Pancreas (tissue), 10 donors: ENCODE measurements at regions not wholly inside any gene's neighbourhood (a gene's known extent, or its start where the extent isn't known, plus 50 kb on each side); places are given as distances from the start of the nearest gene placed in this dataset.

Experiments used
- ATAC-seq, 4 donors: fragments of 200-7000 bp; cut with Tn5 transposase; one replicate each; pipeline versions ENCODE4 v1.8.0 to v1.9.1; 2020; ENCODE audit warnings: mild to moderate bottlenecking in 4 of 4, moderate library complexity in 4 of 4
- DNase-seq, 6 donors: peaks; one replicate each; pipeline ENCODE4 v3.0.0-alpha.2; 2020
- FAIRE-seq: peaks from 2 replicates; lab custom pipeline; 2012; peaks lifted over from hg19 to GRCh38; lab: Jason Lieb, UNC
- H3K27ac ChIP-seq, 4 donors: fragments of 200-600 bp; sonication (generic); 1 replicate in 3 of 4; 2 replicates in 1 of 4; pipeline versions ENCODE4 v1.5.0 to v1.8.0; 2020
- H3K27me3 ChIP-seq, 4 donors: fragments of 200-600 bp; one replicate each; pipeline ENCODE4 v1.8.0; 2021
- H3K36me3 ChIP-seq, 3 donors: fragments of 200-600 bp; sonication (generic) in 1 of 3; one replicate each; pipeline versions ENCODE4 v1.5.0 to v1.8.0; 2020 to 2021
- H3K4me1 ChIP-seq, 3 donors: fragments of 200-600 bp; one replicate each; pipeline ENCODE4 v1.8.0; 2021
- H3K4me3 ChIP-seq, 4 donors: fragments of 200-600 bp; sonication (generic) in 2 of 4; one replicate each; pipeline versions ENCODE4 v1.5.0 to v1.8.0; 2020 to 2021
- H3K9me3 ChIP-seq, 4 donors: fragments of 200-600 bp; one replicate each; pipeline ENCODE4 v1.8.0; 2021
- CTCF ChIP-seq, 4 donors: fragments of 200-600 bp; sonication (generic) in 3 of 4; IDR thresholded peaks; one replicate each; pipeline versions ENCODE4 v1.5.0 to v1.8.0; 2021; ENCODE audit warnings: antibody characterized with exemption in 4 of 4
- WGBS, 2 donors: extraction: QIAGEN DNeasy Blood & Tissue Kit; methylation state at CpG; one replicate each; pipeline ENCODE4 v1.1.7; 2013; 5-methylcytosine and 5-hydroxymethylcytosine counted together
- intact Hi-C, 3 donors: fragments of 100-400 bp; cut with DNase I; formaldehyde crosslinking; loops; one replicate each; pipeline versions ENCODE4 v1.11.1 to v1.14.2; 2022
- donor health status: healthy with polysubstance abuse.
- donor health status: DM: no; HTN: no; CAD: no; lungs with moderate emphysema.
- donor health status: DM: no; HTN: no; CAD: no.
- donor health status: control.
- donor health status: control.
- donor health status: Bipolar disorder and iron deficiency.
- donor health status: DM: yes; HTN: yes; CAD: no.
- donor health status: DM: no; HTN: no; CAD: no.
- donor health status: DM: no; HTN: no; CAD: no.
- donor health status: DM: yes; HTN: yes; CAD: no.

GRCh38 chr4:10333942-10334341 lies 123.3 kb downstream of the ZNF518B start:
- no peaks in the 10 kb centered on the region for H3K9me3 ChIP-seq
- 22 to 32% methylated on average over 1 of the region's 1 CpG for WGBS, 2 donors
- H3K4me1 ChIP-seq: no peaks in the 10 kb centered on the region
- TF ChIP-seq CTCF (IDR thresholded peaks at IDR 0.05): no peak
- H3K4me3 ChIP-seq: no peak overlapping the region
- no peak for ATAC-seq
- H3K36me3 ChIP-seq: no peaks in the 10 kb centered on the region
- H3K27me3 ChIP-seq: no peaks in the 10 kb centered on the region
- DNase-seq: no peak
- FAIRE-seq: no peak
- H3K27ac ChIP-seq: no peak overlapping the region
- intact Hi-C loops: no loop called here

- WGBS, 2 donors: 73 to 79% methylated on average over 5 of the region's 5 CpGs
- Histone ChIP-seq H3K4me1 (no peaks in the 10 kb centered on the region), H3K27me3 (no peaks in the 10 kb centered on the region), H3K36me3 (no peaks in the 10 kb centered on the region), H3K9me3 (no peaks in the 10 kb centered on the region), H3K4me3 (no peak overlapping the region), H3K27ac (no peak overlapping the region)
- FAIRE-seq (no peak), ATAC-seq (no peak), DNase-seq (no peak)
- no peak for TF ChIP-seq CTCF (IDR thresholded peaks at IDR 0.05)
- intact Hi-C loops: no loop called here
These were observed 131.2 kb downstream of the ZNF518B start for GRCh38 chr4:10326075-10326474.

GRCh38 chr4:10321931-10322330 lies 135.3 kb downstream of the ZNF518B start:
- no peaks in the 10 kb centered on the region for H3K27me3 ChIP-seq
- H3K9me3 ChIP-seq: no peaks in the 10 kb centered on the region
- H3K27ac ChIP-seq: no peak overlapping the region
- 33 to 34% methylated on average over 2 of the region's 2 CpGs for WGBS, 2 donors
- FAIRE-seq (no peak), ATAC-seq (no peak), DNase-seq (no peak)
- no peaks in the 10 kb centered on the region for H3K4me1 ChIP-seq
- intact Hi-C loops: no loop called here
- no peak overlapping the region for H3K4me3 ChIP-seq
- H3K36me3 ChIP-seq: no peaks in the 10 kb centered on the region
- TF ChIP-seq CTCF (IDR thresholded peaks at IDR 0.05): no peak

GRCh38 chr4:10320130-10320529 lies 137.1 kb downstream of the ZNF518B start:
- ATAC-seq (no peak), DNase-seq (no peak), FAIRE-seq (no peak)
- intact Hi-C loops: no loop called here
- no peaks in the 10 kb centered on the region for H3K9me3 ChIP-seq
- no peaks in the 10 kb centered on the region for H3K36me3 ChIP-seq
- no peaks in the 10 kb centered on the region for H3K4me1 ChIP-seq
- H3K4me3 ChIP-seq: no peak overlapping the region
- H3K27me3 ChIP-seq: no peaks in the 10 kb centered on the region
- WGBS, 2 donors: 28 to 38% methylated on average over 4 of the region's 4 CpGs
- no peak overlapping the region for H3K27ac ChIP-seq
- TF ChIP-seq CTCF (IDR thresholded peaks at IDR 0.05): no peak

- H3K27ac ChIP-seq: no peak overlapping the region
- no peaks in the 10 kb centered on the region for H3K9me3 ChIP-seq
- H3K4me1 ChIP-seq: no peaks in the 10 kb centered on the region
- no peak for TF ChIP-seq CTCF (IDR thresholded peaks at IDR 0.05)
- H3K27me3 ChIP-seq: no peaks in the 10 kb centered on the region
- intact Hi-C loops: no loop called here
- no peak overlapping the region for H3K4me3 ChIP-seq
- ATAC-seq (no peak), FAIRE-seq (no peak), DNase-seq (no peak)
- H3K36me3 ChIP-seq: no peaks in the 10 kb centered on the region
- 55 to 65% methylated on average over 2 of the region's 2 CpGs for WGBS, 2 donors
These were observed 139.9 kb downstream of the ZNF518B start for GRCh38 chr4:10317345-10317744.
